ENCODE measurements at regions not wholly inside any gene's neighbourhood (a gene's known extent, or its start where the extent isn't known, plus 50 kb on each side); places are given as distances from the start of the nearest gene placed in this dataset.

- Histone ChIP-seq H3K4me1 (no peaks in the 10 kb centered on the region), H3K36me3 (no peaks in the 10 kb centered on the region), H3K9me3 (replicated peaks) (no peaks in the 10 kb centered on the region), H3K27ac (replicated peaks) (no peak overlapping the region), H3K4me3 (no peak overlapping the region), H3K27me3 (ENCODE audit: low read depth) (peaks cover 1% of the 10 kb centered on the region)
- intact Hi-C loops (cut with micrococcal nuclease): no loop called here
- no peak for DNase-seq
- no peak for TF ChIP-seq CTCF (IDR thresholded peaks at IDR 0.05; ENCODE audit: borderline replicate concordance)
Observed at GRCh38 chr19:28210886-28211285, 1002.1 kb downstream of the UQCRFS1 start.

- Histone ChIP-seq H3K36me3 (no peaks in the 10 kb centered on the region), H3K27ac (replicated peaks) (no peak overlapping the region), H3K4me3 (no peak overlapping the region), H3K27me3 (ENCODE audit: low read depth) (no peaks in the 10 kb centered on the region), H3K4me1 (no peaks in the 10 kb centered on the region), H3K9me3 (replicated peaks) (no peaks in the 10 kb centered on the region)
- no peak for TF ChIP-seq CTCF (IDR thresholded peaks at IDR 0.05; ENCODE audit: borderline replicate concordance)
- intact Hi-C loops (cut with micrococcal nuclease): no loop called here
- DNase-seq: no peak
Observed at GRCh38 chr19:28208745-28209144, 1004.2 kb downstream of the UQCRFS1 start.

- intact Hi-C loops (cut with micrococcal nuclease): no loop called here
- TF ChIP-seq CTCF (IDR thresholded peaks at IDR 0.05; ENCODE audit: borderline replicate concordance): no peak
- no peaks in the 10 kb centered on the region for H3K4me1 ChIP-seq
- no peak for DNase-seq
- no peak overlapping the region for H3K27ac ChIP-seq (replicated peaks)
- H3K36me3 ChIP-seq: no peaks in the 10 kb centered on the region
- no peak overlapping the region for H3K4me3 ChIP-seq
- no peaks in the 10 kb centered on the region for H3K9me3 ChIP-seq (replicated peaks)
- H3K27me3 ChIP-seq (ENCODE audit: low read depth): no peaks in the 10 kb centered on the region
Observed at GRCh38 chr19:28207244-28207643, 1005.7 kb downstream of the UQCRFS1 start.

GRCh38 chr19:28201462-28201943, 1011.4 kb downstream of the UQCRFS1 start:
- no peak for DNase-seq
- TF ChIP-seq CTCF (IDR thresholded peaks at IDR 0.05; ENCODE audit: borderline replicate concordance): no peak
- Histone ChIP-seq H3K9me3 (replicated peaks) (no peaks in the 10 kb centered on the region), H3K27ac (replicated peaks) (no peak overlapping the region), H3K36me3 (no peaks in the 10 kb centered on the region), H3K4me1 (no peaks in the 10 kb centered on the region), H3K27me3 (ENCODE audit: low read depth) (peaks cover 4% of the 10 kb centered on the region), H3K4me3 (no peak overlapping the region)
- intact Hi-C loops (cut with micrococcal nuclease): no loop called here

- TF ChIP-seq CTCF (IDR thresholded peaks at IDR 0.05; ENCODE audit: borderline replicate concordance): no peak
- Histone ChIP-seq H3K4me1 (no peaks in the 10 kb centered on the region), H3K27ac (replicated peaks) (no peak overlapping the region), H3K36me3 (no peaks in the 10 kb centered on the region), H3K27me3 (ENCODE audit: low read depth) (peaks cover 9% of the 10 kb centered on the region), H3K9me3 (replicated peaks) (no peaks in the 10 kb centered on the region), H3K4me3 (no peak overlapping the region)
- intact Hi-C loops (cut with micrococcal nuclease): no loop called here
- DNase-seq: no peak
Observed at GRCh38 chr19:28199323-28199722, 1013.6 kb downstream of the UQCRFS1 start.

- TF ChIP-seq CTCF (IDR thresholded peaks at IDR 0.05; ENCODE audit: borderline replicate concordance): no peak
- Histone ChIP-seq H3K27ac (replicated peaks) (no peak overlapping the region), H3K4me1 (no peaks in the 10 kb centered on the region), H3K27me3 (ENCODE audit: low read depth) (peaks cover 20% of the 10 kb centered on the region), H3K9me3 (replicated peaks) (no peaks in the 10 kb centered on the region), H3K4me3 (no peak overlapping the region), H3K36me3 (no peaks in the 10 kb centered on the region)
- no peak for DNase-seq
- intact Hi-C loops (cut with micrococcal nuclease): no loop called here
Observed at GRCh38 chr19:28196961-28197360, 1016.0 kb downstream of the UQCRFS1 start.

Measured in left ventricle myocardium inferior (tissue), 1 donor.